Neural progenitor cell (in vitro differentiated cells): ENCODE measurements at regions not wholly inside any gene's neighbourhood (a gene's known extent, or its start where the extent isn't known, plus 50 kb on each side); places are given as distances from the start of the nearest gene placed in this dataset.

Experiments used
- EZH2 ChIP-seq: fragments of 200-600 bp; sonication (generic); IDR thresholded peaks from 2 replicates; pipeline ENCODE4 v1.6.1; 2017; ENCODE audit warnings: antibody characterized with exemption, mild to moderate bottlenecking, moderate library complexity
- TF ChIP-seq, protein P1 (sequence below): fragments of 200-600 bp; sonication (generic); IDR thresholded peaks from 2 replicates; pipeline ENCODE4 v1.5.1; 2017; ENCODE audit warnings: antibody characterized with exemption, mild to moderate bottlenecking

DNA sequence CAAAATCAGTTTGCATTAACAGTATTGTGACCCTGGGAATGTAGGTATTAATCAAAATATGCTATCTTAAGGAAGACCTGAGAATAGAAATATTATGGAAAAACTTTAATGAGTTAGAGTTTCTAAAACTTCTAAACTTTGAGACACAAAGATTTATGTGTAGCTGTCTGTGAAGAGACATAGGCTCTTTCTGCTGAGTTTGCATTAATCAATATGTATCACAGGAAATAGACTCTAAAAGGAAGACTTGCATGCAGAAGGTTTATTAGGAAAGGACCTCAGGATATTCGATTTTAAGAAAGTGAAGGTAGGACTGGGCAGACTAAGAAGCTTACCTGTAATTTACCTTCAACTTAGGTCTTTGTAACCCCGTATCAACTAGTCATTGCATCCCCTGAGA is 494.8 kb upstream of the NRXN1 start:
- TF ChIP-seq, protein P1, sequence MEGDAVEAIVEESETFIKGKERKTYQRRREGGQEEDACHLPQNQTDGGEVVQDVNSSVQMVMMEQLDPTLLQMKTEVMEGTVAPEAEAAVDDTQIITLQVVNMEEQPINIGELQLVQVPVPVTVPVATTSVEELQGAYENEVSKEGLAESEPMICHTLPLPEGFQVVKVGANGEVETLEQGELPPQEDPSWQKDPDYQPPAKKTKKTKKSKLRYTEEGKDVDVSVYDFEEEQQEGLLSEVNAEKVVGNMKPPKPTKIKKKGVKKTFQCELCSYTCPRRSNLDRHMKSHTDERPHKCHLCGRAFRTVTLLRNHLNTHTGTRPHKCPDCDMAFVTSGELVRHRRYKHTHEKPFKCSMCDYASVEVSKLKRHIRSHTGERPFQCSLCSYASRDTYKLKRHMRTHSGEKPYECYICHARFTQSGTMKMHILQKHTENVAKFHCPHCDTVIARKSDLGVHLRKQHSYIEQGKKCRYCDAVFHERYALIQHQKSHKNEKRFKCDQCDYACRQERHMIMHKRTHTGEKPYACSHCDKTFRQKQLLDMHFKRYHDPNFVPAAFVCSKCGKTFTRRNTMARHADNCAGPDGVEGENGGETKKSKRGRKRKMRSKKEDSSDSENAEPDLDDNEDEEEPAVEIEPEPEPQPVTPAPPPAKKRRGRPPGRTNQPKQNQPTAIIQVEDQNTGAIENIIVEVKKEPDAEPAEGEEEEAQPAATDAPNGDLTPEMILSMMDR = no peak
- no peak for TF ChIP-seq EZH2
